Activated CD4-positive, alpha-beta memory T cell treated with anti-CD3 and anti-CD28 coated beads, Interleukin-2, amount 10 ng/mL, durations not matched to agents 7 days and 5 days (primary cell): ENCODE measurements at regions not wholly inside any gene's neighbourhood (a gene's known extent, or its start where the extent isn't known, plus 50 kb on each side); places are given as distances from the start of the nearest gene placed in this dataset.
"Not testable (repeated sequence)": the region's sequence is repeated elsewhere in the genome, so short reads cannot be mapped to it uniquely, and the experiment has no call there.

Experiments
- CTCF ChIA-PET: fragments of 350-600 bp; sonication (Branson Sonifier 250); formaldehyde crosslinking; loops from one replicate; lab custom pipeline; 2021; ENCODE audit warnings: antibody characterized with exemption, inconsistent platforms; lab: Charles Lee
- POLR2A ChIA-PET: fragments of 350-600 bp; sonication (Branson Sonifier 250); formaldehyde crosslinking; loops from one replicate; lab custom pipeline; 2021; ENCODE audit warnings: antibody characterized with exemption; lab: Charles Lee
- DNase-seq: peaks from one replicate; pipeline ENCODE4 v3.0.0-alpha.2; 2020
- H3K27ac Mint-ChIP-seq: one replicate; pipeline ENCODE4 v1.8.0; 2021; ENCODE audit warnings: mild to moderate bottlenecking, mixed read lengths
- H3K27me3 Mint-ChIP-seq: one replicate; pipeline ENCODE4 v1.8.0; 2021; ENCODE audit warnings: mixed read lengths
- H3K36me3 Mint-ChIP-seq: one replicate; pipeline ENCODE4 v1.8.0; 2021; ENCODE audit warnings: low read depth, mixed read lengths
- H3K4me1 Mint-ChIP-seq: one replicate; pipeline ENCODE4 v1.8.0; 2021; ENCODE audit warnings: mixed read lengths
- H3K4me3 Mint-ChIP-seq: one replicate; pipeline ENCODE4 v1.8.0; 2021; ENCODE audit warnings: mild to moderate bottlenecking, mixed read lengths
- H3K9me3 Mint-ChIP-seq: one replicate; pipeline ENCODE4 v1.8.0; 2021; ENCODE audit warnings: mixed read lengths

- CTCF ChIA-PET: no interaction called here
- POLR2A ChIA-PET: no interaction called here
- H3K27ac Mint-ChIP-seq: no peak overlapping the region
- no peak for DNase-seq
- H3K9me3 Mint-ChIP-seq: no peaks in the 10 kb centered on the region
- peaks cover 14% of the 10 kb centered on the region for H3K27me3 Mint-ChIP-seq
- no peak overlapping the region for H3K4me3 Mint-ChIP-seq
- H3K4me1 Mint-ChIP-seq: no peaks in the 10 kb centered on the region
- H3K36me3 Mint-ChIP-seq: no peaks in the 10 kb centered on the region
Measured at GRCh38 chr15:62866366-62866765, 176.2 kb upstream of the TPM1 start.

- POLR2A ChIA-PET: no interaction called here
- CTCF ChIA-PET: no interaction called here
- H3K27ac Mint-ChIP-seq: no peak overlapping the region
- DNase-seq: no peak
- no peaks in the 10 kb centered on the region for H3K4me1 Mint-ChIP-seq
- no peaks in the 10 kb centered on the region for H3K9me3 Mint-ChIP-seq
- no peaks in the 10 kb centered on the region for H3K36me3 Mint-ChIP-seq
- peaks cover 12% of the 10 kb centered on the region for H3K27me3 Mint-ChIP-seq
- no peak overlapping the region for H3K4me3 Mint-ChIP-seq
Measured at GRCh38 chr15:62867844-62868243, 174.7 kb upstream of the TPM1 start.

GRCh38 chr15:62868507-62868906 lies 174.0 kb upstream of the TPM1 start:
- CTCF ChIA-PET: no interaction called here
- peaks cover 9% of the 10 kb centered on the region for H3K27me3 Mint-ChIP-seq
- DNase-seq: no peak
- POLR2A ChIA-PET: no interaction called here
- no peak overlapping the region for H3K27ac Mint-ChIP-seq
- no peaks in the 10 kb centered on the region for H3K9me3 Mint-ChIP-seq
- no peak overlapping the region for H3K4me3 Mint-ChIP-seq
- H3K36me3 Mint-ChIP-seq: no peaks in the 10 kb centered on the region
- no peaks in the 10 kb centered on the region for H3K4me1 Mint-ChIP-seq

GRCh38 chr15:62869116-62869515 lies 173.4 kb upstream of the TPM1 start:
- no peak overlapping the region for H3K4me3 Mint-ChIP-seq
- no peak for DNase-seq
- no peaks in the 10 kb centered on the region for H3K9me3 Mint-ChIP-seq
- H3K27me3 Mint-ChIP-seq: peaks cover 5% of the 10 kb centered on the region
- CTCF ChIA-PET: no interaction called here
- H3K4me1 Mint-ChIP-seq: no peaks in the 10 kb centered on the region
- H3K36me3 Mint-ChIP-seq: no peaks in the 10 kb centered on the region
- H3K27ac Mint-ChIP-seq: no peak overlapping the region
- POLR2A ChIA-PET: no interaction called here

- POLR2A ChIA-PET: no interaction called here
Measured at GRCh38 chr15:62870216-62870615, 172.3 kb upstream of the TPM1 start.

GRCh38 chr15:62870701-62871100 lies 171.8 kb upstream of the TPM1 start:
- DNase-seq, H3K27ac Mint-ChIP-seq, H3K4me3 Mint-ChIP-seq, H3K9me3 Mint-ChIP-seq, POLR2A ChIA-PET, H3K36me3 Mint-ChIP-seq, H3K4me1 Mint-ChIP-seq, H3K27me3 Mint-ChIP-seq, CTCF ChIA-PET: not testable (repeated sequence)

More at GRCh38 chr15:62870216-62870615, 172.3 kb upstream of the TPM1 start:
- Mint-ChIP-seq H3K9me3 (no peaks in the 10 kb centered on the region), H3K27me3 (peaks cover 5% of the 10 kb centered on the region), H3K4me1 (no peaks in the 10 kb centered on the region), H3K4me3 (no peak overlapping the region), H3K27ac (no peak overlapping the region), H3K36me3 (no peaks in the 10 kb centered on the region)
- DNase-seq: no peak
- CTCF ChIA-PET: interaction anchor here (0.6 kb wide), 1 partner anchor 196 kb away, joined by 3 read pairs; no protein-coding TSS in a partner anchor

- CTCF ChIA-PET: no interaction called here
- Mint-ChIP-seq H3K36me3 (no peaks in the 10 kb centered on the region), H3K4me3 (no peak overlapping the region)
Measured at GRCh38 chr15:62873203-62873602, 169.3 kb upstream of the TPM1 start.

GRCh38 chr15:62874064-62874463 lies 168.5 kb upstream of the TPM1 start:
- Mint-ChIP-seq H3K27ac (no peak overlapping the region), H3K27me3 (peaks cover 5% of the 10 kb centered on the region), H3K36me3 (no peaks in the 10 kb centered on the region)

More at GRCh38 chr15:62873203-62873602, 169.3 kb upstream of the TPM1 start:
- H3K4me1 Mint-ChIP-seq: no peaks in the 10 kb centered on the region
- POLR2A ChIA-PET: no interaction called here
- no peak for DNase-seq
- H3K9me3 Mint-ChIP-seq: no peaks in the 10 kb centered on the region
- H3K27ac Mint-ChIP-seq: no peak overlapping the region
- H3K27me3 Mint-ChIP-seq: peaks cover 3% of the 10 kb centered on the region

GRCh38 chr15:62874959-62875625 lies 167.5 kb upstream of the TPM1 start:
- H3K4me1 Mint-ChIP-seq: peaks cover 6% of the 10 kb centered on the region
- H3K27me3 Mint-ChIP-seq: peaks cover 12% of the 10 kb centered on the region
- H3K4me3 Mint-ChIP-seq: no peak overlapping the region
- H3K27ac Mint-ChIP-seq: no peak overlapping the region
- POLR2A ChIA-PET: no interaction called here
- CTCF ChIA-PET: no interaction called here
- H3K36me3 Mint-ChIP-seq: no peaks in the 10 kb centered on the region
- no peaks in the 10 kb centered on the region for H3K9me3 Mint-ChIP-seq
- DNase-seq: no peak

More at GRCh38 chr15:62874064-62874463, 168.5 kb upstream of the TPM1 start:
- CTCF ChIA-PET: no interaction called here
- H3K4me1 Mint-ChIP-seq: no peaks in the 10 kb centered on the region
- POLR2A ChIA-PET: no interaction called here
- no peak for DNase-seq
- H3K4me3 Mint-ChIP-seq: no peak overlapping the region
- H3K9me3 Mint-ChIP-seq: no peaks in the 10 kb centered on the region

GRCh38 chr15:62875626-62876021 lies 166.9 kb upstream of the TPM1 start:
- DNase-seq: no peak
- Mint-ChIP-seq H3K4me1 (peaks cover 7% of the 10 kb centered on the region), H3K36me3 (no peaks in the 10 kb centered on the region), H3K27me3 (peaks cover 13% of the 10 kb centered on the region), H3K27ac (no peak overlapping the region), H3K4me3 (no peak overlapping the region), H3K9me3 (no peaks in the 10 kb centered on the region)
- CTCF ChIA-PET: no interaction called here
- POLR2A ChIA-PET: no interaction called here

- no peaks in the 10 kb centered on the region for H3K36me3 Mint-ChIP-seq
- ChIA-PET CTCF (no interaction called here), POLR2A (no interaction called here)
- H3K4me3 Mint-ChIP-seq: no peak overlapping the region
- peaks cover 15% of the 10 kb centered on the region for H3K27me3 Mint-ChIP-seq
- DNase-seq: no peak
- H3K27ac Mint-ChIP-seq: no peak overlapping the region
- H3K9me3 Mint-ChIP-seq: no peaks in the 10 kb centered on the region
- peaks cover 7% of the 10 kb centered on the region for H3K4me1 Mint-ChIP-seq
Measured at GRCh38 chr15:62877276-62877857, 165.2 kb upstream of the TPM1 start.

GRCh38 chr15:62878070-62878469 lies 164.5 kb upstream of the TPM1 start:
- Mint-ChIP-seq H3K9me3 (no peaks in the 10 kb centered on the region), H3K27ac (no peak overlapping the region), H3K4me1 (peaks cover 7% of the 10 kb centered on the region), H3K4me3 (no peak overlapping the region), H3K27me3 (peaks cover 20% of the 10 kb centered on the region), H3K36me3 (no peaks in the 10 kb centered on the region)
- ChIA-PET CTCF (no interaction called here), POLR2A (no interaction called here)
- no peak for DNase-seq

GRCh38 chr15:62879770-62880169 lies 162.8 kb upstream of the TPM1 start:
- peaks cover 7% of the 10 kb centered on the region for H3K4me1 Mint-ChIP-seq
- no peak overlapping the region for H3K4me3 Mint-ChIP-seq
- H3K9me3 Mint-ChIP-seq: no peaks in the 10 kb centered on the region
- ChIA-PET POLR2A (no interaction called here), CTCF (no interaction called here)
- no peak for DNase-seq
- no peak overlapping the region for H3K27ac Mint-ChIP-seq
- H3K36me3 Mint-ChIP-seq: no peaks in the 10 kb centered on the region
- H3K27me3 Mint-ChIP-seq: peaks cover 24% of the 10 kb centered on the region

- Mint-ChIP-seq H3K4me3 (no peak overlapping the region), H3K36me3 (no peaks in the 10 kb centered on the region)
- CTCF ChIA-PET: no interaction called here
Measured at GRCh38 chr15:62880278-62880677, 162.3 kb upstream of the TPM1 start.

More at GRCh38 chr15:62880278-62880677, 162.3 kb upstream of the TPM1 start:
- POLR2A ChIA-PET: no interaction called here
- no peak for DNase-seq
- H3K4me1 Mint-ChIP-seq: peaks cover 7% of the 10 kb centered on the region
- no peaks in the 10 kb centered on the region for H3K9me3 Mint-ChIP-seq
- H3K27me3 Mint-ChIP-seq: peaks cover 24% of the 10 kb centered on the region
- no peak overlapping the region for H3K27ac Mint-ChIP-seq
